ENCODE measurements at regions not wholly inside any gene's neighbourhood (a gene's known extent, or its start where the extent isn't known, plus 50 kb on each side); places are given as distances from the start of the nearest gene placed in this dataset.

DNA sequence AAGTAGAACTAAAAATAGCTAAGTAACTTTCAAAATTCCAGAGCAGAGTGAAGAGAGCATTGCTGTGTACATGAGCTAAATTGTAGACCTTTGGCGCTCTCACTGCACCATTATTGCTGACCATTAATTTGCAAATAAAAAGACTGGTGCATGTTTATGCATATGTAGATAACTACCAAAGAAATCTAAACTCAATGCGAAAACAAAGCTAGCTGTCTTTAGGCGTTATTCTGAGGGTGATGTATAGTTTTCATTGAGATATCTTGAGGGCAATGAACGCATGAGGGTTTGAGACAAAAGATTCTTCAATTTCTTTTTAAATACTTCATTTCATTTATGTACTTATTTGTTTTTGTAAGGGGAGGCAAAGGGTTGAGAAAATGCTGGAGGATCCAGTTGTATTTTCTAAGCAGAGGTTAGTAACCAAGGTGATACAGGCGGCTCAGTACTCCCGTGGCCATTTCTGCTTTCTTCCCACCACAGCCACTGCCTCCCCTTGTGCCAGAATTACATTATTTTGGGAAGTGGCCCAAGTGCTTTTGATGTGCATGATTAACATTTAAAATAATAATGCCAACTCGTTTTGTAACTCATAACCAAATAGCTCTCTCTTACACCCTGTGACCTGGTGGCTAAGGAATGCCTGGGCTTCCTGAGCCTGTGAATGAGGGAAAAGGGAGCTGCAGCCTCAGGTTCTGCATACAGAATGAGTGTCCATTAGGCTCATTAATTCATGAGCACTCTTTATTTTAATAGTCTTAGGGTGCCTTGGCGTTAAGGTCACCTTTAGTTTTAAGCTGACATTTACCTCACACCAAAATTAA, 797.8 kb upstream of the GYPC start:
- TF ChIP-seq, protein P1, sequence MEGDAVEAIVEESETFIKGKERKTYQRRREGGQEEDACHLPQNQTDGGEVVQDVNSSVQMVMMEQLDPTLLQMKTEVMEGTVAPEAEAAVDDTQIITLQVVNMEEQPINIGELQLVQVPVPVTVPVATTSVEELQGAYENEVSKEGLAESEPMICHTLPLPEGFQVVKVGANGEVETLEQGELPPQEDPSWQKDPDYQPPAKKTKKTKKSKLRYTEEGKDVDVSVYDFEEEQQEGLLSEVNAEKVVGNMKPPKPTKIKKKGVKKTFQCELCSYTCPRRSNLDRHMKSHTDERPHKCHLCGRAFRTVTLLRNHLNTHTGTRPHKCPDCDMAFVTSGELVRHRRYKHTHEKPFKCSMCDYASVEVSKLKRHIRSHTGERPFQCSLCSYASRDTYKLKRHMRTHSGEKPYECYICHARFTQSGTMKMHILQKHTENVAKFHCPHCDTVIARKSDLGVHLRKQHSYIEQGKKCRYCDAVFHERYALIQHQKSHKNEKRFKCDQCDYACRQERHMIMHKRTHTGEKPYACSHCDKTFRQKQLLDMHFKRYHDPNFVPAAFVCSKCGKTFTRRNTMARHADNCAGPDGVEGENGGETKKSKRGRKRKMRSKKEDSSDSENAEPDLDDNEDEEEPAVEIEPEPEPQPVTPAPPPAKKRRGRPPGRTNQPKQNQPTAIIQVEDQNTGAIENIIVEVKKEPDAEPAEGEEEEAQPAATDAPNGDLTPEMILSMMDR (conservative IDR thresholded peaks at IDR 0.05; ENCODE audit: low read depth, low read length), result no peak
- no peak for TF ChIP-seq EZH2 (IDR thresholded peaks at IDR 0.05; ENCODE audit: borderline replicate concordance, low read depth, low read length, poor library complexity, severe bottlenecking)
